Endodermal cell (in vitro differentiated cells): ENCODE measurements at regions not wholly inside any gene's neighbourhood (a gene's known extent, or its start where the extent isn't known, plus 50 kb on each side); places are given as distances from the start of the nearest gene placed in this dataset.

Experiments
- DNase-seq: peaks from one replicate; pipeline ENCODE4 v3.0.0-alpha.2; 2017
- H3K27ac ChIP-seq: 2 replicates; pipeline ENCODE4 v1.5.1; 2013; ENCODE audit warnings: mild to moderate bottlenecking, low read depth, low read length, moderate library complexity
- H3K27me3 ChIP-seq: 2 replicates; pipeline ENCODE4 v1.6.1; 2013; ENCODE audit warnings: mild to moderate bottlenecking, low read length, moderate library complexity; ENCODE audit not compliant: insufficient read depth, control insufficient read depth, poor library complexity, severe bottlenecking
- H3K36me3 ChIP-seq: 2 replicates; pipeline ENCODE4 v1.7.0; 2013; ENCODE audit warnings: mild to moderate bottlenecking, low read length, moderate library complexity; ENCODE audit not compliant: control insufficient read depth, insufficient read depth
- H3K4me1 ChIP-seq: one replicate; pipeline ENCODE4 v1.7.0; 2013; ENCODE audit warnings: low read length; ENCODE audit not compliant: control insufficient read depth, insufficient read depth
- H3K4me3 ChIP-seq: 2 replicates; pipeline ENCODE4 v1.5.1; 2013; ENCODE audit warnings: mild to moderate bottlenecking, low read length, moderate library complexity
- H3K9ac ChIP-seq: 2 replicates; pipeline ENCODE4 v1.6.1; 2013; ENCODE audit warnings: mild to moderate bottlenecking, low read length, moderate library complexity; ENCODE audit not compliant: poor library complexity, severe bottlenecking; ENCODE audit errors: extremely low read depth
- H3K9me3 ChIP-seq: 2 replicates; pipeline ENCODE4 v1.6.1; 2013; ENCODE audit warnings: mild to moderate bottlenecking, low read length, moderate library complexity; ENCODE audit not compliant: control insufficient read depth
- H3K27ac Mint-ChIP-seq: 2 replicates; pipeline ENCODE4 v1.8.0; 2020; ENCODE audit warnings: mixed read lengths
- H3K27me3 Mint-ChIP-seq: 2 replicates; pipeline ENCODE4 v1.8.0; 2021; ENCODE audit warnings: mild to moderate bottlenecking, mixed read lengths; ENCODE audit not compliant: insufficient read depth
- H3K36me3 Mint-ChIP-seq: 2 replicates; pipeline ENCODE4 v1.8.0; 2020; ENCODE audit warnings: low read depth, mixed read lengths
- H3K4me1 Mint-ChIP-seq: 2 replicates; pipeline ENCODE4 v1.8.0; 2020; ENCODE audit warnings: mixed read lengths
- H3K4me3 Mint-ChIP-seq: 2 replicates; pipeline ENCODE4 v1.8.0; 2020; ENCODE audit warnings: mild to moderate bottlenecking, moderate library complexity, mixed read lengths
- H3K9me3 Mint-ChIP-seq: 2 replicates; pipeline ENCODE4 v1.8.0; 2020; ENCODE audit warnings: mild to moderate bottlenecking, mixed read lengths
- CTCF ChIP-seq: fragments of 200-600 bp; sonication (generic); conservative IDR thresholded peaks from 2 replicates; pipeline ENCODE4 v1.5.0; 2021; ENCODE audit warnings: antibody characterized with exemption, mild to moderate bottlenecking
- WGBS, 2 experiments: methylation state at CpG; one replicate each; pipeline versions ENCODE4 v1.1.5 to v1.1.7; 2013; ENCODE audit warnings: missing lambda C conversion rate in 2 of 2, mixed read lengths in 1 of 2; ENCODE audit not compliant: insufficient coverage in 1 of 2, insufficient read length in 1 of 2; 5-methylcytosine and 5-hydroxymethylcytosine counted together

GRCh38 chr3:176796371-176796770 lies 400.9 kb downstream of the TBL1XR1 start:
- Histone ChIP-seq H3K27me3 (no peaks in the 10 kb centered on the region), H3K9me3 (peaks cover 13% of the 10 kb centered on the region), H3K9ac (no peak overlapping the region), H3K27ac (no peak overlapping the region), H3K4me3 (peak overlapping the region; percentile 65), H3K4me1 (peaks cover 13% of the 10 kb centered on the region), H3K36me3 (no peaks in the 10 kb centered on the region)
- Mint-ChIP-seq H3K36me3 (peaks cover 3% of the 10 kb centered on the region), H3K4me1 (peaks cover 50% of the 10 kb centered on the region), H3K9me3 (peaks cover 10% of the 10 kb centered on the region), H3K27ac (no peak overlapping the region), H3K27me3 (no peaks in the 10 kb centered on the region), H3K4me3 (no peak overlapping the region)
- no peak for TF ChIP-seq CTCF
- 75% methylated on average over 2 of the region's 2 CpGs; no CpG with 5 or more reads in 1 of the 2 experiments for WGBS, 2 experiments
- no peak for DNase-seq

DNA sequence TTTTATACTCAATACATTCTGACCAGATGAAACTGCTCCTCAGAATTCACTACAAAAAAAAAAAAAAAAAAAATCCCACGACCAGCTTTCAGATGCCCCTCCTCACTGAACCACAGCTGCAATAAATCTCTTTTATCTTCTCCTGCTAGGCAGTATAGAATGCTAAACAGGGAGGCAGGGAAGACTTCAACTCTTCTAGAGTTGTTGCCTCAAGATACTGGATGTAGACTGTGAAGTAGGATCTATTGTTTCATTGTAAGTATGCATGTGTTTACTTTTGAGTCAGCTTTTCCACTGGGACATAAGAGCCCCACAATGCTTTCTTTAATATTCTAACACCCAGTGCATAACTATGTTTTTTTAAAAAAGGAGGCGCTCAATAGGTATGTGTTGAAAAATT lies 401.4 kb downstream of the TBL1XR1 start:
- Histone ChIP-seq H3K4me1 (peaks cover 13% of the 10 kb centered on the region), H3K9ac (no peak overlapping the region), H3K36me3 (no peaks in the 10 kb centered on the region), H3K4me3 (peak overlapping the region; percentile 65), H3K27ac (no peak overlapping the region), H3K9me3 (peaks cover 8% of the 10 kb centered on the region), H3K27me3 (no peaks in the 10 kb centered on the region)
- Mint-ChIP-seq H3K4me1 (peaks cover 50% of the 10 kb centered on the region), H3K4me3 (peak overlapping the region; percentile 17), H3K27ac (no peak overlapping the region), H3K36me3 (no peaks in the 10 kb centered on the region), H3K27me3 (no peaks in the 10 kb centered on the region), H3K9me3 (peaks cover 7% of the 10 kb centered on the region)
- TF ChIP-seq CTCF, result no peak
- 40% methylated on average over 2 of the region's 2 CpGs; no CpG with 5 or more reads in 1 of the 2 experiments for WGBS, 2 experiments
- no peak for DNase-seq

DNA sequence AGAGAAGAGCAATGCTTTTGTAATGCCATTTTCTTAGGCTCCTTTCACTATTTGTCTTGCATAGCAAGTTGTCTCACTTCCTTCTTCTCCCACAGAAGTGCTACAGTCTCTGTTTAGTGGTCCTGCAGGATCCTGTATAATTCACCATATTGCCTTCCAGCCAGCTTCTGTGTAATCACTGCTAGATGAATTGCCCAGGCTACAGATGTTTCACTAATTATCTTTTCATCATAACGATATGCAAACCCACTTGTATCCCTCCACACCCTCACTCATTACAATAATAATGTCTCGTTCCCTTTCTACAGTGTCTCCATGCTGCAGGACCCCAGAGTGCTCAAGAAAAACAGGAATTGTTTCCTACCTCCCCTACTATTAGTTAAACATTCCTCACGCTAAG lies 402.9 kb downstream of the TBL1XR1 start:
- H3K4me3 Mint-ChIP-seq, result peak overlapping the region; percentile 4
- WGBS, 2 experiments, result 58 to 79% methylated on average over 2 to 3 of the region's 3 CpGs
- Histone ChIP-seq H3K9me3 (no peaks in the 10 kb centered on the region), H3K4me3 (peak overlapping the region; percentile 65), H3K4me1 (peaks cover 13% of the 10 kb centered on the region), H3K27me3 (no peaks in the 10 kb centered on the region), H3K36me3 (no peaks in the 10 kb centered on the region), H3K9ac (no peak overlapping the region), H3K27ac (no peak overlapping the region)
- TF ChIP-seq CTCF, result no peak
- no peaks in the 10 kb centered on the region for H3K27me3 Mint-ChIP-seq
- DNase-seq, result no peak
- H3K9me3 Mint-ChIP-seq, result no peaks in the 10 kb centered on the region
- peak overlapping the region; percentile 64 for H3K27ac Mint-ChIP-seq
- peaks cover 45% of the 10 kb centered on the region for H3K4me1 Mint-ChIP-seq
- no peaks in the 10 kb centered on the region for H3K36me3 Mint-ChIP-seq
